HG02623 (cell line): ENCODE measurements at regions not wholly inside any gene's neighbourhood (a gene's known extent, or its start where the extent isn't known, plus 50 kb on each side); places are given as distances from the start of the nearest gene placed in this dataset.
A peak's percentile ranks its signal among the peaks of the same experiment; 100 is the strongest.

Source experiments
- ATAC-seq: cut with Tn5 transposase; IDR thresholded peaks from one replicate; pipeline ENCODE4 v1.9.1; 2021; ENCODE audit warnings: moderate library complexity; ENCODE audit not compliant: unreplicated experiment

DNA sequence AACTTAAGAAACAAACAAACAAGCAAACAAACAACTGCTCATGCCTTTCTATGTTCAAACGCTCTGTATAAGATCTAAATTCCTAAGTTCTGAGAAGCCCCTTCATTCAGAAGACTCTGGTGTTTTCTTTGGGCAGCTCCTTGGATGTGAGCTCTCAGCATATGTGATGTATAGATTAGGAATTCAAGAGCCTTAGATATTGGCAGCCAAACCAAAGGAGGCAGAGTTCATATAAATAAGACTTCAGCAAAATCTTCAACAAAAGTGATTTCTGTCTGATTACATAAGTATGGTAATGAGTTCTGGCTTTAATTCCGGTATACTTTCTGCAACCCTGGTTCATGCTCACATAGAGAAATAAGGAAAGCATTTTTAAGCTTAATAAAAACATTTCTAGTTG is 145.6 kb downstream of the DYRK2 start:
- no peak for ATAC-seq

DNA sequence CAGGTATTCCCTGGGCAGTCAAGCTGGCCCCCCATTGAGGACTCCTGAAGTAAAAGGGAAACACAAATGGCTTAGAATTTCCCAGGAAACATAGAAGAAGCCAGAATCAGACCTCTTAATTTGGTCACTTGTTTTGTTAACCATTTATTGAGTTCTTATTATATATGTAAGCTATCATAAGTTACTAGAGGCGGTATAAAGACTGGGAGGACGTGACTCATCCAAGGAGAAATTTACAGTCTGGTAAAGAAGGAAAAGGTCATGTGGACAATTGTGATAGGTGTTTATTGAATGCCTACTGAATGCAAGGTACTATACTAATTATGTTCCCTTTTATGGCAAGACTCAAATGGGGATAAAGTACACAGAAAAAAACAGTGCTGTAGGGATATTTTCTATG is 146.7 kb downstream of the DYRK2 start:
- no peak for ATAC-seq

DNA sequence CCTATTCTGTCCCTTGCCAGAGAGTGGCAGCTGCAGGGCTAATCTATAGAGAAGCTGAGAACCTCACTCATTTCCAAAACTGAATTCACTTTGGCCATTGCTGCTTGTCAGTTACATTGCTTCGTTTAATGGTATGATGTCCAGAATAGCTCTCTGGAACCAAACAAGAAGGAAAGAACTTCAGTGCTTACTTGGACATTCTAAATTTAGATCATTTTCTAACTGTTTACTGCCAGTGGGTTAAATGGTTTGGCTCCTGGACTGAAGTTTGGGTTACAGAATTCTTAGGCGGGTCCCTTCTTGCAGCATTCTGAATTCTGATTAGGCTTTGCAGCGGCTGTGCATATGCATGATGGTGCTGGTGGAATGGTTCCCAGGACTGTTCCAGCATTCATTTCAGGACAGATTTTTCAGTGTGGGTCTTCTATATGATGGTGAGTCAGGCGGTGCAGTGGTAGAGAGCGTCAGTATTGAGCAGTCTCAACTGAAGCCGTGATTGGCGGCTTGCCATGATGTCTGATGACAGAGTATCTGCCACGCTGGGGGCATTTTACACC is 148.7 kb downstream of the DYRK2 start:
- no peak for ATAC-seq

GRCh38 chr12:67797753-67798152 is 149.2 kb downstream of the DYRK2 start:
- no peak for ATAC-seq

DNA sequence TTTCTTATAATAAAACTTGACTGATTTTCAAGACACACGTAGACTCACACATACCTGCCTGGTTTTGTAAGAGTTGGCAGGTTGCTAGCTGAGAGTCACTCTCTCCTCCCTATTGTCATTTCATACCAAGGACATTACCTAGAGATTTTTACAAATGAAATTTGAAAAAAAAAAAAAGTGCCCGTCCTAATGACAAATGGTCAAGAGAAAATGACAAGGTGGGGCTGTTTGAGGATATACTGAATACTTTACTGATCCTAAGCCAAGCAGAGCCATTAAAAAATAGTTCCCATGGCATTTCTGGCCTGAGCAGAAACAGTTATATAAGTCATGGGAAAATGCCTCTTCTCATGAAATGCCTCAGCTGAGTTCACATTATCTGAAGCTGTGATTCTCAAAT is 150.2 kb downstream of the DYRK2 start:
- ATAC-seq: no peak

DNA sequence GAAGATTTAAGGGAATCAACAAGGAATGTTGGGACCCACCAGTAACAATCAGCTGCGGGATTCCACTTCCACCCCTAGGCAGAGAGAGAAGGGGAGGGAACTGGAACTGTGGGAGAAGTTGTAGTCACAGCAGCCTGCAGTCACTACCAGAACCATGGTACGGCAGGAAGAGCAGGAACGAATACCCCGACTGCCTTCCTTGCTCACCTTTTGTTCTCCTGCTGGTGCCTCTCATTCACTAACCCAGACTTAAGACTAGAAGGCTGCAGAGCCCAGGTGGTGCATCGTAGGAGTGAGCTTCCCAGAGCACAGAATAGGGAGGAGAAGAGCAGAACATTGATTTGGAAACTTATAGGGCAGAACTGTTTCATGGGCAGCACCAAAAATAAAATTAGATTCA is 154.2 kb downstream of the DYRK2 start:
- ATAC-seq: no peak

- ATAC-seq: no peak
Observed at GRCh38 chr12:67803278-67803993, 154.9 kb downstream of the DYRK2 start.

GRCh38 chr12:67804168-67804567 is 155.6 kb downstream of the DYRK2 start:
- peak; percentile 79 for ATAC-seq

- no peak for ATAC-seq
Observed at GRCh38 chr12:67807814-67808213, 159.3 kb downstream of the DYRK2 start.

DNA sequence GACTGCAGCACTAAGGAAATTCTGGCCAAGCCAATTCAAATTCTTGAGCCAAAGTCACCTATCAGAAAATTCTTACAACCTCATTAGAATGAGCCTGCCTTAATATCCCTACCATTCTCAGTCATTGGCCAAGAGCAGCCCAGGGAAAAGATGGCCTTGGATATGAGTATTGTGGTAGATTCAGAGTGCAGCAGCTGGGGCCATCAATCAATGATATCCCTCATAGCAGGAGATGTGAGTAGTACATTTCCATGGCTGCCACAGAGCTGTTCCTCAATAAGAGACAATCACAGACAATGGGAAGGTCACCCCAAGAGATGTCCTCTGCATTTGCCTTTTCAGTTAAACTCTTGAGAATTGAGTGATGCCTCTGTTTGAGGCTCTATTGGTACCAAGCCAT is 161.6 kb downstream of the DYRK2 start:
- ATAC-seq: no peak

DNA sequence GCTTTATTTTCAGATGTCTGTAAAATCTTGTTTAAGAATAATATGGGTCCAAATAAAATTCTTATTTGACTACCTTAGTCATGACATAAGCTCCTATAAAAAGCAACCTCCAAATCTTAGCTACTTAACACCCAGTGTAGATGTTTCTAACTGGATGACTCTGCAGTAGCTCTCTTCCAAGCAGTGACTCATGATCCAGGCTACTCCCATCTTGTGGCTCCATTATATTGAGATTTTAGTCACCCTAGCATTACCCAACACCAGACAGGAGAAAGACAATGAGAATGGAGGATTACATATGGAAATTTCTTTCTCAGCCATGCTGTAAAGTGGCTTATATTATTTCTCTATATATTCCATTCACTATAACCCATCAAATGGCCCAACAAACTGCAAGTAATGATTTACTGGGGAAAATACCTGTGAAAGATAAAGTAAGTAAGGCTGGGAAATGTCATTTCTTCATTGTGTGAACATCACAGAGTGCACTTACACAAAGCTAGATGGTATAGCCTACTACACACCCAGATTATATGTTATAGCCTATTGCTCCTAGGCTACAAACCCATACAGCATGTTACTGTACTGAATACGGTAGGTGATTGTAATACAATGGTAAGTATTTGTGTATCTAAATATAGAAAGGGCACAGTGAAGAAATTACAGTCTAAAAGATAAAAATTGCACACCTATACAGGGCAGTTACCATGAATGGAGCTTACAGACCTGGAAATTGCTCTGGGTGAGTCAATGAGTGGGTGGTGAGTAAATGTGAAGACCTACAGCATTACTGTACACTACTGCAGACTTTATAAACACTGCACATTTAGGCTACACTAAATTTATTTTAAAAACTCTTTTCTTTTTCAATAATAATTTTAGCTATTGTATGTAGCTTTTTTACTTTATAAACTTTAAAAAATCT is 163.2 kb downstream of the DYRK2 start:
- no peak for ATAC-seq

- ATAC-seq: no peak
Observed at GRCh38 chr12:67813456-67813904, 164.9 kb downstream of the DYRK2 start.

DNA sequence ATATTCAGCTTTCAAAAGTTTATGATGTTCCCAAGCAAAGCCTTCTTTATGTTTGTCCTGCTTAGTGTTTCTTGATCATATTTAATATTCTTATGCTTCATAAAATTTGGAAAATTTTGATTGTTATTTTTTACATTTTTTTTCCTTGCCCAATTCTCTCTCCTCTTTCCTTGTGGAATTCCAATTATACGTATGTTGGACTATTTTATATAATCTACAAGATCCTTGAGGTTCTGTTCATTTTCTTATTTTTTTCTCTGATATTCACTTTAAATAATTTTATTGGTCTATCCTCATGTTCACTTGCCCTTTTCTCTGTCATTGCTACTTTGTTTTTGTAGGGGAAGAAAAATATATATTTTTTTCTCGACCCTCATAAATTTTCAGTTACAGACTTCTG is 167.7 kb downstream of the DYRK2 start:
- no peak for ATAC-seq

GRCh38 chr12:67818459-67818903 is 169.9 kb downstream of the DYRK2 start:
- ATAC-seq: no peak

- no peak for ATAC-seq
Observed at GRCh38 chr12:67819902-67820301, 169.3 kb upstream of the IFNG-AS1 start.

- no peak for ATAC-seq
Observed at GRCh38 chr12:67820694-67821093, 168.6 kb upstream of the IFNG-AS1 start.

- no peak for ATAC-seq
Observed at GRCh38 chr12:67822826-67823225, 166.4 kb upstream of the IFNG-AS1 start.

DNA sequence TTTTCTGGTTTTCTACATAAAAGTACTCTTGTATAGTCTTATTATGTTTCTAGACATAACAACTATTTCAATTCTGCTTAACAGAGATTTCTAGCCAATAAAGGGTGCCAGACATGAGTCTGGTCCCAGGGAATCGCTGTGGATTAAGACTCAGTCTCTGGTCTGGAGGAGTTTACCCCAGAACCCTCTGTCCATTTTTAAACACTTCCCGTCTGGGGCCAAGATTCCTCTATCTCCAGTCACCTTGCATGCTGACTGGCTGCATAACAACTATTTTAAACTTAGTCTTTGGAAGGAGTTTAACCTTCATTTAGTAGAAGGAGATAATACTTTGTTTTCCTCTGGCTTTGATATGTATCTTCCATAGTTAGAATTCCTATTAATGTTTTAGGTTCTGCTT is 163.1 kb upstream of the IFNG-AS1 start:
- ATAC-seq: no peak

- no peak for ATAC-seq
Observed at GRCh38 chr12:67826946-67827720, 162.1 kb upstream of the IFNG-AS1 start.

DNA sequence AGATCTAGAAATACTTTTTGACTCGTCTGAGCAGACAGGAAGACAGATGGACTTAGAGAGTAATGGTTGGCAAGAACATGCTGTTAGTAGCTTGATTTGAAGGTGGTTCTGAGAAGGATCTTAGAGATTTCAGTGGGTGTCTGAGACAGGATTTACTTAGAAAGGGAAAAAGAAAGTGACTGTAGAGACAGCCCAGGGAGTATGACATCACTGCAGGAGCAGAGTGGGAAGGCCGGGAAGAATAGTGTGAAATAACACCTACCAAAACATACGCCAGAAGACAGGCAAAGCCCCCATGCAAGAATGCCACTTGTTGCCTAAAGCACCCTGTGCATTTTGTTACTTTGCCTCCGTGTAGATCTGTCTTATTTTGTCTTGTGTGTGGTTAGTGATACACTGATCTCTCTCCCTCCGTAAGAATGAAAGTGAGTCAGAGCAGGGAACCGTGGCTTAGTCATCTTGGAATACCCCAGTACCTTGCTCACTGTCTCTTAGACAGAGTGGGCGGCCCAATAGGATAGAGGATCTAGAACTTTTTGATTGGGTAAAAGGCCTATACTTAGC is 161.3 kb upstream of the IFNG-AS1 start:
- no peak for ATAC-seq

DNA sequence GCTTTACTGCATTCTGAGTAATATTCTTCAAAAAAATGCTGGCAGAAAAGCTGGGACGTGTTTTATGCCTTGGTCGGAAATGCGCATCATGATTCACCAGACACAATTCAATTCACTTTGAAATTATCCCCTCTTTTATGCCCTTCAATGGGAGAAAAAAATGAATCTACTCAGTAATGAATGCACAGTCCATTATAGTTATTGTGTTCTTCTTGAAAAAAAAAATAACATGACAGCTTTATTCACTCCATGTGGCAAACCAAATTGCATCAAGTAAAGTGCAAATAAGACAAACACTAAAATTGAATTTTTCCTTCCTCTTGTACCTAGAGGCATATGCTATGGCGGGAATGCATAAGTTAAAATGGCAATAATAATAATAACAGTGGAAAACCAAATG is 159.4 kb upstream of the IFNG-AS1 start:
- no peak for ATAC-seq
